ENCODE measurements at regions not wholly inside any gene's neighbourhood (a gene's known extent, or its start where the extent isn't known, plus 50 kb on each side); places are given as distances from the start of the nearest gene placed in this dataset.

DNA sequence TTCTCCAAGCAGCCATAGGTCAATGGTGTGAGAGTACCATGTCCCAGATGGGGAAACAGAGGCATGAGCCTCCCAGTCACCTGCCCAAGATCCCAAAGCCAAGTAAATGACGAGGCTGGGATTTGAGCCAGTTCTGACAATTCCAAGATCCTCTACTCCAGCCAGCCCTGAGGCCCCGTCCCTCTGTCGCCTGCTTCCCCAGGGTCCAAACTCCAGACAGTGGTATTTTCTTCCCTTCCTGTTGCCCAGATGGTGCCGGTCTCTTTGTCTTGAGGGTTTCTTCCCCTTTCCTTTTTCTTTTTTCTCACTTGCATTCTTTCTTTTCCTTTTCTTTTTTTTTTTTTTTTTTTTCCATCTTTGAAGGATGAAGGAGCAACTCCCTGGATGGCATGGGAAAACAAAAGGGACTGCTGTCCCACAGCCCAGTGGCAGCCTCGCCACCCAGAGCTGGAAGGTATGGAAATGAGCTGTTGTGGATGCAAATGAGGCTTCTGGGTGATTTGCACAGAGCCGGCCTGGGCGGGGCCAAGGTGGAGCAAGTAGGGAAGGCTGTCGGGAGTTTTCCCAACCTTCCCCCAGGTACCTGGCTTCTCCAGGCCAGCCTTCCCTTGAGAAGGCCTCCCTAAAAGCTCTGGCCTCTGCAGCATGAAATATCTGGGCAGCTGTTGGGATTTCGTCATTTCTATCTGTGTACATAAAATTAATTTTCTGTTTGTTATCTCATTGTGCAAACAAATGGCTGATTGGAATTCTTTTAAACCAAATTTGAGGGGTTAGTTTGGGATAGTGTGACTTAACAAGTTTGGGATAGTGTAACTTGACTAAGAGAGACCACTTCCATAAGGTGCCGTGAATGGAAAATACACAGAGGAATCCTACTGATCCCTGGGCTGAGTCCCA is 146.8 kb downstream of the MN1 start:
- DNase-seq (peak in 1 of 3 donors; percentile 61), ATAC-seq (ENCODE audit: insufficient read depth, low FRiP score) (no peak)
- WGBS, 2 donors: 40 to 45% methylated on average over 10 of the region's 10 CpGs

DNA sequence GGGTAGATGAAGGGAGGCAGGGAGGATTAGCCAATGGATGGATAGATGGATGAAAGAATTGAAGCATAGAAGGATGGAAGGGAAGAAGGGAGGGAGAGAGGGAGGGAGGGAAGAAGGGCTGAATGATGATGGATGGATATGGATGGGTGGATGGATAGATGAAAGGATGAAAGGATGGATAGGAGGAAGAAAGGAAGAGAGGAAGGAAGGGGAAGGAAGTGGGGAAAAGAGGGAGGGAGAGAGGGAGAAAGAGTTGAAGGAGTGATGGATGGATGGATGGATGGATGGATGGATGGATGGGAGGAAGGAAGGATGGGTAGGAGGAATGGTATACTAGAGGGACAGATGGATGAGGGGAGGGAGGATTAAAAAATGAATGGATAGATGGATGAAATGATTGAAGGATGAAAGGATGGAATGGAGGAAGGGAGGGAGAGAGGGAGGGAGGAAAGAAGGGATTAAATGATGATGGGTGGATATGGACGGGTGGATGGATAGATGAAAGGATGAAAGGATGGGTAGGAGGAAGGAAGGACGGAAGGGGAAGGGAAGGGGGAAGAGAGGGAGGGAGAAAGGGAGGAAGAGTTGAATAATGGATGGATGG is 145.9 kb downstream of the MN1 start:
- Histone ChIP-seq H3K4me1 (ENCODE audit: control insufficient read depth in 5 of 5, insufficient read depth in 5 of 5, low read length in 5 of 5) (peaks cover 0 to 11% (median 5%) of the 10 kb centered on the region in 5 donors), H3K4me3 (no peak overlapping the region), H3K27me3 (ENCODE audit: control insufficient read depth in 3 of 3, insufficient read depth in 3 of 3, low read length in 2 of 3) (no peaks in the 10 kb centered on the region), H3K36me3 (ENCODE audit: control insufficient read depth in 4 of 4, insufficient read depth in 4 of 4, low read length in 4 of 4) (no peaks in the 10 kb centered on the region), H3K9ac (ENCODE audit: insufficient read depth in 1 of 2, low read length in 2 of 2) (no peak overlapping the region), H3K9me3 (ENCODE audit: control insufficient read depth in 4 of 4, insufficient read depth in 3 of 4, low read length in 3 of 4) (peaks cover 0 to 9% (median 2%) of the 10 kb centered on the region in 4 donors), H3K27ac (ENCODE audit: low read depth in 1 of 2, low read length in 1 of 2) (no peak overlapping the region)
- ATAC-seq (ENCODE audit: insufficient read depth, low FRiP score): no peak
- WGBS, 2 donors: 81 to 83% methylated on average over 2 of the region's 2 CpGs
- TF ChIP-seq, protein P1, sequence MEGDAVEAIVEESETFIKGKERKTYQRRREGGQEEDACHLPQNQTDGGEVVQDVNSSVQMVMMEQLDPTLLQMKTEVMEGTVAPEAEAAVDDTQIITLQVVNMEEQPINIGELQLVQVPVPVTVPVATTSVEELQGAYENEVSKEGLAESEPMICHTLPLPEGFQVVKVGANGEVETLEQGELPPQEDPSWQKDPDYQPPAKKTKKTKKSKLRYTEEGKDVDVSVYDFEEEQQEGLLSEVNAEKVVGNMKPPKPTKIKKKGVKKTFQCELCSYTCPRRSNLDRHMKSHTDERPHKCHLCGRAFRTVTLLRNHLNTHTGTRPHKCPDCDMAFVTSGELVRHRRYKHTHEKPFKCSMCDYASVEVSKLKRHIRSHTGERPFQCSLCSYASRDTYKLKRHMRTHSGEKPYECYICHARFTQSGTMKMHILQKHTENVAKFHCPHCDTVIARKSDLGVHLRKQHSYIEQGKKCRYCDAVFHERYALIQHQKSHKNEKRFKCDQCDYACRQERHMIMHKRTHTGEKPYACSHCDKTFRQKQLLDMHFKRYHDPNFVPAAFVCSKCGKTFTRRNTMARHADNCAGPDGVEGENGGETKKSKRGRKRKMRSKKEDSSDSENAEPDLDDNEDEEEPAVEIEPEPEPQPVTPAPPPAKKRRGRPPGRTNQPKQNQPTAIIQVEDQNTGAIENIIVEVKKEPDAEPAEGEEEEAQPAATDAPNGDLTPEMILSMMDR (IDR thresholded peaks at IDR 0.05; ENCODE audit: control extremely low read depth, extremely low read depth): no peak
- DNase-seq: no peak

More for the DNA sequence above, 146.8 kb downstream of the MN1 start:
- Histone ChIP-seq H3K9me3 (ENCODE audit: control insufficient read depth in 4 of 4, insufficient read depth in 3 of 4, low read length in 3 of 4) (peaks cover 0 to 9% (median 2%) of the 10 kb centered on the region in 4 donors), H3K36me3 (ENCODE audit: control insufficient read depth in 4 of 4, insufficient read depth in 4 of 4, low read length in 4 of 4) (no peaks in the 10 kb centered on the region), H3K9ac (ENCODE audit: insufficient read depth in 1 of 2, low read length in 2 of 2) (no peak overlapping the region), H3K27me3 (ENCODE audit: control insufficient read depth in 3 of 3, insufficient read depth in 3 of 3, low read length in 2 of 3) (no peaks in the 10 kb centered on the region), H3K4me1 (ENCODE audit: control insufficient read depth in 5 of 5, insufficient read depth in 5 of 5, low read length in 5 of 5) (peaks cover 0 to 11% (median 5%) of the 10 kb centered on the region in 5 donors), H3K4me3 (no peak overlapping the region), H3K27ac (ENCODE audit: low read depth in 1 of 2, low read length in 1 of 2) (no peak overlapping the region)
- TF ChIP-seq, protein P1 (IDR thresholded peaks at IDR 0.05; ENCODE audit: control extremely low read depth, extremely low read depth): no peak

DNA sequence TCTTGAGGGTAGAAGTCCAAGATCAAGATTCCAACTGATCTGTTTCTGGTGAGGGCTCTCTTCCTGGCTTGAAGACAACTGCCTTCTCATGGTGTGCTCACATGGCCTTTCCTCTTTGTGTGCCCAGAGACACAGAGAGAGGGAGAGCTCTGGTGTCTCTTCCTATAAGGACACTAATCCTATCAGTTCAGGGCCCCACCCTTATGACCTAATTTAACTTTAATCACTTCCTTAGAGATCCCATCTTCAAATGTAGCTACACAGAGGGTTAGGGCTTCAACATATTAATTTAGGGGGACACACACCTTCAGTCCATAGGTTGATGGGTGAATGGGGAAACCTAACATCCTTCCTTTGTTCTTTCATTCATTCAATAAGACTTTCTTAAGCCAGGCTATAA is 144.6 kb downstream of the MN1 start:
- Histone ChIP-seq H3K4me3 (no peak overlapping the region), H3K9me3 (ENCODE audit: control insufficient read depth in 4 of 4, insufficient read depth in 3 of 4, low read length in 3 of 4) (peaks cover 0 to 9% (median 2%) of the 10 kb centered on the region in 4 donors), H3K36me3 (ENCODE audit: control insufficient read depth in 4 of 4, insufficient read depth in 4 of 4, low read length in 4 of 4) (no peaks in the 10 kb centered on the region), H3K9ac (ENCODE audit: insufficient read depth in 1 of 2, low read length in 2 of 2) (no peak overlapping the region), H3K4me1 (ENCODE audit: control insufficient read depth in 5 of 5, insufficient read depth in 5 of 5, low read length in 5 of 5) (peaks cover 0 to 11% (median 0%) of the 10 kb centered on the region in 5 donors), H3K27me3 (ENCODE audit: control insufficient read depth in 3 of 3, insufficient read depth in 3 of 3, low read length in 2 of 3) (no peaks in the 10 kb centered on the region), H3K27ac (ENCODE audit: low read depth in 1 of 2, low read length in 1 of 2) (no peak overlapping the region)
- DNase-seq: no peak
- no peak for ATAC-seq (ENCODE audit: insufficient read depth, low FRiP score)
- TF ChIP-seq, protein P1 (IDR thresholded peaks at IDR 0.05; ENCODE audit: control extremely low read depth, extremely low read depth): no peak

All from lung (tissue), 11 donors.